SK-N-SH (cell line): ENCODE measurements at regions not wholly inside any gene's neighbourhood (a gene's known extent, or its start where the extent isn't known, plus 50 kb on each side); places are given as distances from the start of the nearest gene placed in this dataset.

Experiments
- CTCF ChIA-PET: fragments of 300-600, 350-600 bp; formaldehyde crosslinking; extraction: SDS; loops from one replicate; lab custom pipeline; 2021; lab: Yijun Ruan, JAX
- POLR2A ChIA-PET: fragments of 350-600 bp; sonication (Branson Sonifier 250); formaldehyde crosslinking; extraction: SDS; loops from one replicate; lab custom pipeline; 2020; ENCODE audit warnings: antibody characterized with exemption, inconsistent platforms; lab: Yijun Ruan, JAX
- DNase-seq: peaks from one replicate; pipeline ENCODE4 v3.0.0; 2012
- H2AFZ ChIP-seq: fragments of 200-600 bp; sonication (generic); 2 replicates; pipeline ENCODE4 v1.8.1; 2016; ENCODE audit warnings: antibody characterized with exemption, mild to moderate bottlenecking, low read depth
- H3F3A ChIP-seq: fragments of 200-600 bp; sonication (generic); replicated peaks from 2 replicates; pipeline ENCODE3; 2016; ENCODE audit warnings: antibody characterized with exemption, mild to moderate bottlenecking; ENCODE audit not compliant: insufficient read depth
- H3K27ac ChIP-seq, 2 experiments: fragments of 200-500 bp in 1 of 2; fragments of 200-600 bp in 1 of 2; sonication (Bioruptor generic) in 1 of 2; sonication (generic), shearing (Covaris generic) in 1 of 2; 2 replicates each; pipeline versions ENCODE4 v1.5.1 to v1.6.1; 2014 to 2016; ENCODE audit warnings: low read depth in 2 of 2, inconsistent platforms in 1 of 2, low read length in 1 of 2, mild to moderate bottlenecking in 1 of 2, mixed read lengths in 1 of 2
- H3K27me3 ChIP-seq: fragments of 200-600 bp; sonication (generic), shearing (Covaris generic); 2 replicates; pipeline ENCODE4 v1.6.1; 2016; ENCODE audit warnings: mixed run types; ENCODE audit not compliant: insufficient read depth
- H3K36me3 ChIP-seq, 2 experiments: fragments of 200-500 bp in 1 of 2; fragments of 200-600 bp in 1 of 2; sonication (Bioruptor generic) in 1 of 2; sonication (generic) in 1 of 2; replicated peaks in 1 of 2; 2 replicates each; pipeline versions ENCODE3 to v1.5.1; 2014 to 2016; ENCODE audit warnings: low read length in 1 of 2, mild to moderate bottlenecking in 1 of 2; ENCODE audit not compliant: insufficient read depth in 2 of 2, control insufficient read depth in 1 of 2
- H3K4me1 ChIP-seq, 2 experiments: fragments of 200-500 bp in 1 of 2; fragments of 200-600 bp in 1 of 2; sonication (Bioruptor generic) in 1 of 2; sonication (generic), shearing (Covaris generic) in 1 of 2; 2 replicates each; pipeline versions ENCODE4 v1.5.1 to v1.6.1; 2014 to 2016; ENCODE audit warnings: low read depth in 1 of 2, low read length in 1 of 2, mixed run types in 1 of 2; ENCODE audit not compliant: insufficient read depth in 2 of 2, control insufficient read depth in 1 of 2
- H3K4me2 ChIP-seq: fragments of 200-600 bp; sonication (generic), shearing (Covaris generic); 2 replicates; pipeline ENCODE4 v1.6.1; 2017; ENCODE audit warnings: mixed run types
- H3K4me3 ChIP-seq, 2 experiments: fragments of 200-500 bp in 1 of 2; fragments of 200-600 bp in 1 of 2; sonication (Bioruptor generic) in 1 of 2; sonication (generic), shearing (Covaris generic) in 1 of 2; 2 replicates each; pipeline versions ENCODE4 v1.5.1 to v1.8.1; 2014 to 2016; ENCODE audit warnings: low read depth in 2 of 2, inconsistent platforms in 1 of 2, low read length in 1 of 2, mild to moderate bottlenecking in 1 of 2, mixed read lengths in 1 of 2, moderate library complexity in 1 of 2
- H3K79me2 ChIP-seq: fragments of 200-600 bp; sonication (generic); 2 replicates; pipeline ENCODE4 v1.8.1; 2017; ENCODE audit warnings: mild to moderate bottlenecking; ENCODE audit not compliant: insufficient read depth
- H3K9ac ChIP-seq: fragments of 200-600 bp; sonication (generic); 2 replicates; pipeline ENCODE4 v1.6.1; 2017; ENCODE audit warnings: mixed run types
- H3K9me2 ChIP-seq: fragments of 200-600 bp; sonication (generic); 2 replicates; pipeline ENCODE4 v1.6.1; 2017; ENCODE audit warnings: mixed run types
- H3K9me3 ChIP-seq: fragments of 200-600 bp; sonication (generic); 2 replicates; pipeline ENCODE4 v1.6.1; 2017; ENCODE audit warnings: mixed run types, mild to moderate bottlenecking, moderate library complexity
- H4K20me1 ChIP-seq: fragments of 200-600 bp; sonication (generic); 2 replicates; pipeline ENCODE4 v1.6.1; 2017; ENCODE audit warnings: mild to moderate bottlenecking, mixed run types; ENCODE audit not compliant: insufficient read depth
- ELF1 ChIP-seq: IDR thresholded peaks from 2 replicates; pipeline ENCODE4 v1.4.0; 2012
- EP300 ChIP-seq, 2 experiments: IDR thresholded peaks; 2 replicates each; pipeline versions ENCODE4 v1.4.0 to v1.6.1; 2012; ENCODE audit warnings: borderline replicate concordance in 1 of 2, low read depth in 1 of 2, low read length in 1 of 2
- EZH2phosphoT487 ChIP-seq: fragments of 200-600 bp; sonication (generic); IDR thresholded peaks from 2 replicates; pipeline ENCODE4 v1.6.1; 2017; ENCODE audit warnings: low read depth, mixed run types, mild to moderate bottlenecking, antibody characterized with exemption, moderate library complexity, borderline replicate concordance
- FOSL2 ChIP-seq: IDR thresholded peaks from 2 replicates; pipeline ENCODE4 v1.4.0; 2012; ENCODE audit warnings: low read depth, mild to moderate bottlenecking, moderate library complexity, borderline replicate concordance
- FOXJ3 ChIP-seq: sonication (generic); formaldehyde crosslinking; IDR thresholded peaks from 2 replicates; pipeline ENCODE4 v1.5.1; 2020; ENCODE audit warnings: mild to moderate bottlenecking, missing genetic modification reagents
- GABPA ChIP-seq: IDR thresholded peaks from 2 replicates; pipeline ENCODE4 v1.4.0; 2012; ENCODE audit warnings: low read depth, mild to moderate bottlenecking
- JUND ChIP-seq: IDR thresholded peaks from 2 replicates; pipeline ENCODE4 v1.4.0; 2012
- MXI1 ChIP-seq: IDR thresholded peaks from 2 replicates; pipeline ENCODE4 v1.6.1; 2012; ENCODE audit warnings: mild to moderate bottlenecking, low read depth, low read length, improper control_type of control experiment
- NRF1 ChIP-seq: IDR thresholded peaks from 2 replicates; pipeline ENCODE4 v1.6.1; 2012; ENCODE audit warnings: low read depth, mild to moderate bottlenecking, low read length
- RAD21 ChIP-seq: IDR thresholded peaks from 2 replicates; pipeline ENCODE4 v1.6.1; 2012; ENCODE audit warnings: mild to moderate bottlenecking, low read length
- SMC3 ChIP-seq: IDR thresholded peaks from 2 replicates; pipeline ENCODE4 v1.6.1; 2012; ENCODE audit warnings: low read depth, low read length, improper control_type of control experiment
- TEAD4 ChIP-seq: IDR thresholded peaks from 2 replicates; pipeline ENCODE4 v1.4.0; 2012; ENCODE audit warnings: mild to moderate bottlenecking, borderline replicate concordance; ENCODE audit not compliant: insufficient read depth
- YY1 ChIP-seq: IDR thresholded peaks from 2 replicates; pipeline ENCODE4 v1.4.0; 2012; ENCODE audit warnings: low read depth, mild to moderate bottlenecking
- WGBS: methylation state at CpG from one replicate; pipeline ENCODE4 v1.1.6; 2017; ENCODE audit warnings: low lambda C conversion rate; 5-methylcytosine and 5-hydroxymethylcytosine counted together
- TF ChIP-seq, protein P1 (sequence below): fragments of 200-600 bp; sonication (generic); IDR thresholded peaks from 2 replicates; pipeline ENCODE4 v1.6.1; 2017; ENCODE audit warnings: antibody characterized with exemption, mild to moderate bottlenecking, moderate library complexity
- TF ChIP-seq, protein P2 (sequence below): IDR thresholded peaks from 2 replicates; pipeline ENCODE4 v1.4.0; 2012; ENCODE audit warnings: low read depth, borderline replicate concordance
- TF ChIP-seq, protein P3 (sequence below): IDR thresholded peaks from 2 replicates; pipeline ENCODE4; 2012
- TF ChIP-seq, protein P4 (sequence below): fragments of 150-350 bp; IDR thresholded peaks from 2 replicates; pipeline ENCODE4 v1.6.1; 2016; ENCODE audit warnings: mild to moderate bottlenecking, low read depth, low read length
- TF ChIP-seq, protein P5 (sequence below): IDR thresholded peaks from 2 replicates; pipeline ENCODE4 v1.4.0; 2012; ENCODE audit warnings: low read depth
- TF ChIP-seq, protein P6 (sequence below): IDR thresholded peaks from 2 replicates; pipeline ENCODE4 v1.4.0; 2012; ENCODE audit warnings: low read depth, borderline replicate concordance
- TF ChIP-seq, protein P7 (sequence below): IDR thresholded peaks from 2 replicates; pipeline ENCODE4 v1.6.1; 2012; ENCODE audit warnings: mild to moderate bottlenecking, low read depth, low read length, moderate library complexity

DNA sequence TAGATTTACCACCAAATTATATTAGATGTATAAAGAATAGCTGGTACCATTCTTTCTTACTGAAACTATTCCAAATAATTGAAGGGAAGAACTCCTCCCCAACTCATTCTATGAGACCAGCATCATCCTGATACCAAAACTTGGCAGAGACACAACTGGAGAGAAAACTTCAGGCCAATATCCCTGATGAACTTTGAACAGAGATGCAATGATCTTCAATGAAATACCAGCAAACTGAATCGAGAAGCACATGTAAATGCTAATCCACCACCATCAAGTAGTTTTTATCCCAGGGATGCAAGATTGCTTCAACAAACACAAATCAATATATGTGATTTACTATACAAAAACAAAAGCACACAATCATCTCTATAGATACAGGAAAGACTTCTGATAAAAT is 329.8 kb downstream of the RDH14 start:
- DNase-seq = no peak
- Histone ChIP-seq H3K4me1 (peaks cover 0 to 6% of the 10 kb centered on the region in 2 experiments; a peak in 1 of 4 replicates), H3K9ac (no peak overlapping the region), H4K20me1 (no peaks in the 10 kb centered on the region), H3F3A (no peaks in the 10 kb centered on the region), H3K27ac (no peak overlapping the region), H3K4me3 (no peak overlapping the region)
- 7% methylated on average over 1 of the region's 1 CpG for WGBS
- CTCF ChIA-PET = interaction anchor here (0.7 kb wide), 1 partner anchor 52 kb away, joined by 3 read pairs; no protein-coding TSS in a partner anchor
- TF ChIP-seq, protein P1, sequence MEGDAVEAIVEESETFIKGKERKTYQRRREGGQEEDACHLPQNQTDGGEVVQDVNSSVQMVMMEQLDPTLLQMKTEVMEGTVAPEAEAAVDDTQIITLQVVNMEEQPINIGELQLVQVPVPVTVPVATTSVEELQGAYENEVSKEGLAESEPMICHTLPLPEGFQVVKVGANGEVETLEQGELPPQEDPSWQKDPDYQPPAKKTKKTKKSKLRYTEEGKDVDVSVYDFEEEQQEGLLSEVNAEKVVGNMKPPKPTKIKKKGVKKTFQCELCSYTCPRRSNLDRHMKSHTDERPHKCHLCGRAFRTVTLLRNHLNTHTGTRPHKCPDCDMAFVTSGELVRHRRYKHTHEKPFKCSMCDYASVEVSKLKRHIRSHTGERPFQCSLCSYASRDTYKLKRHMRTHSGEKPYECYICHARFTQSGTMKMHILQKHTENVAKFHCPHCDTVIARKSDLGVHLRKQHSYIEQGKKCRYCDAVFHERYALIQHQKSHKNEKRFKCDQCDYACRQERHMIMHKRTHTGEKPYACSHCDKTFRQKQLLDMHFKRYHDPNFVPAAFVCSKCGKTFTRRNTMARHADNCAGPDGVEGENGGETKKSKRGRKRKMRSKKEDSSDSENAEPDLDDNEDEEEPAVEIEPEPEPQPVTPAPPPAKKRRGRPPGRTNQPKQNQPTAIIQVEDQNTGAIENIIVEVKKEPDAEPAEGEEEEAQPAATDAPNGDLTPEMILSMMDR = no peak
- no peak for TF ChIP-seq FOSL2
- TF ChIP-seq ELF1 = no peak
- TF ChIP-seq SMC3 = no peak
- TF ChIP-seq TEAD4 = no peak
- TF ChIP-seq, protein P2, sequence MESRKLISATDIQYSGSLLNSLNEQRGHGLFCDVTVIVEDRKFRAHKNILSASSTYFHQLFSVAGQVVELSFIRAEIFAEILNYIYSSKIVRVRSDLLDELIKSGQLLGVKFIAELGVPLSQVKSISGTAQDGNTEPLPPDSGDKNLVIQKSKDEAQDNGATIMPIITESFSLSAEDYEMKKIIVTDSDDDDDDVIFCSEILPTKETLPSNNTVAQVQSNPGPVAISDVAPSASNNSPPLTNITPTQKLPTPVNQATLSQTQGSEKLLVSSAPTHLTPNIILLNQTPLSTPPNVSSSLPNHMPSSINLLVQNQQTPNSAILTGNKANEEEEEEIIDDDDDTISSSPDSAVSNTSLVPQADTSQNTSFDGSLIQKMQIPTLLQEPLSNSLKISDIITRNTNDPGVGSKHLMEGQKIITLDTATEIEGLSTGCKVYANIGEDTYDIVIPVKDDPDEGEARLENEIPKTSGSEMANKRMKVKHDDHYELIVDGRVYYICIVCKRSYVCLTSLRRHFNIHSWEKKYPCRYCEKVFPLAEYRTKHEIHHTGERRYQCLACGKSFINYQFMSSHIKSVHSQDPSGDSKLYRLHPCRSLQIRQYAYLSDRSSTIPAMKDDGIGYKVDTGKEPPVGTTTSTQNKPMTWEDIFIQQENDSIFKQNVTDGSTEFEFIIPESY = no peak
- TF ChIP-seq YY1 = no peak
- TF ChIP-seq, protein P3, sequence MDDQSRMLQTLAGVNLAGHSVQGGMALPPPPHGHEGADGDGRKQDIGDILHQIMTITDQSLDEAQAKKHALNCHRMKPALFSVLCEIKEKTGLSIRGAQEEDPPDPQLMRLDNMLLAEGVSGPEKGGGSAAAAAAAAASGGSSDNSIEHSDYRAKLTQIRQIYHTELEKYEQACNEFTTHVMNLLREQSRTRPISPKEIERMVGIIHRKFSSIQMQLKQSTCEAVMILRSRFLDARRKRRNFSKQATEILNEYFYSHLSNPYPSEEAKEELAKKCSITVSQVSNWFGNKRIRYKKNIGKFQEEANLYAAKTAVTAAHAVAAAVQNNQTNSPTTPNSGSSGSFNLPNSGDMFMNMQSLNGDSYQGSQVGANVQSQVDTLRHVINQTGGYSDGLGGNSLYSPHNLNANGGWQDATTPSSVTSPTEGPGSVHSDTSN = no peak
- TF ChIP-seq, protein P4, sequence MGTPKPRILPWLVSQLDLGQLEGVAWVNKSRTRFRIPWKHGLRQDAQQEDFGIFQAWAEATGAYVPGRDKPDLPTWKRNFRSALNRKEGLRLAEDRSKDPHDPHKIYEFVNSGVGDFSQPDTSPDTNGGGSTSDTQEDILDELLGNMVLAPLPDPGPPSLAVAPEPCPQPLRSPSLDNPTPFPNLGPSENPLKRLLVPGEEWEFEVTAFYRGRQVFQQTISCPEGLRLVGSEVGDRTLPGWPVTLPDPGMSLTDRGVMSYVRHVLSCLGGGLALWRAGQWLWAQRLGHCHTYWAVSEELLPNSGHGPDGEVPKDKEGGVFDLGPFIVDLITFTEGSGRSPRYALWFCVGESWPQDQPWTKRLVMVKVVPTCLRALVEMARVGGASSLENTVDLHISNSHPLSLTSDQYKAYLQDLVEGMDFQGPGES = no peak
- TF ChIP-seq MXI1 = no peak
- no peak for TF ChIP-seq JUND
- TF ChIP-seq, protein P5, sequence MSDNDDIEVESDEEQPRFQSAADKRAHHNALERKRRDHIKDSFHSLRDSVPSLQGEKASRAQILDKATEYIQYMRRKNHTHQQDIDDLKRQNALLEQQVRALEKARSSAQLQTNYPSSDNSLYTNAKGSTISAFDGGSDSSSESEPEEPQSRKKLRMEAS = no peak
- no peak for TF ChIP-seq EP300 (IDR thresholded peaks at IDR 0.05; ENCODE audit: borderline replicate concordance in 1 of 2, low read depth in 1 of 2, low read length in 1 of 2)
- no peak for TF ChIP-seq RAD21
- TF ChIP-seq, protein P6, sequence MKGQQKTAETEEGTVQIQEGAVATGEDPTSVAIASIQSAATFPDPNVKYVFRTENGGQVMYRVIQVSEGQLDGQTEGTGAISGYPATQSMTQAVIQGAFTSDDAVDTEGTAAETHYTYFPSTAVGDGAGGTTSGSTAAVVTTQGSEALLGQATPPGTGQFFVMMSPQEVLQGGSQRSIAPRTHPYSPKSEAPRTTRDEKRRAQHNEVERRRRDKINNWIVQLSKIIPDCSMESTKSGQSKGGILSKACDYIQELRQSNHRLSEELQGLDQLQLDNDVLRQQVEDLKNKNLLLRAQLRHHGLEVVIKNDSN = no peak
- no peak for TF ChIP-seq NRF1
- TF ChIP-seq EZH2phosphoT487 = no peak
- no peak for TF ChIP-seq FOXJ3 (CRISPR knock-in tag)
- TF ChIP-seq, protein P7, sequence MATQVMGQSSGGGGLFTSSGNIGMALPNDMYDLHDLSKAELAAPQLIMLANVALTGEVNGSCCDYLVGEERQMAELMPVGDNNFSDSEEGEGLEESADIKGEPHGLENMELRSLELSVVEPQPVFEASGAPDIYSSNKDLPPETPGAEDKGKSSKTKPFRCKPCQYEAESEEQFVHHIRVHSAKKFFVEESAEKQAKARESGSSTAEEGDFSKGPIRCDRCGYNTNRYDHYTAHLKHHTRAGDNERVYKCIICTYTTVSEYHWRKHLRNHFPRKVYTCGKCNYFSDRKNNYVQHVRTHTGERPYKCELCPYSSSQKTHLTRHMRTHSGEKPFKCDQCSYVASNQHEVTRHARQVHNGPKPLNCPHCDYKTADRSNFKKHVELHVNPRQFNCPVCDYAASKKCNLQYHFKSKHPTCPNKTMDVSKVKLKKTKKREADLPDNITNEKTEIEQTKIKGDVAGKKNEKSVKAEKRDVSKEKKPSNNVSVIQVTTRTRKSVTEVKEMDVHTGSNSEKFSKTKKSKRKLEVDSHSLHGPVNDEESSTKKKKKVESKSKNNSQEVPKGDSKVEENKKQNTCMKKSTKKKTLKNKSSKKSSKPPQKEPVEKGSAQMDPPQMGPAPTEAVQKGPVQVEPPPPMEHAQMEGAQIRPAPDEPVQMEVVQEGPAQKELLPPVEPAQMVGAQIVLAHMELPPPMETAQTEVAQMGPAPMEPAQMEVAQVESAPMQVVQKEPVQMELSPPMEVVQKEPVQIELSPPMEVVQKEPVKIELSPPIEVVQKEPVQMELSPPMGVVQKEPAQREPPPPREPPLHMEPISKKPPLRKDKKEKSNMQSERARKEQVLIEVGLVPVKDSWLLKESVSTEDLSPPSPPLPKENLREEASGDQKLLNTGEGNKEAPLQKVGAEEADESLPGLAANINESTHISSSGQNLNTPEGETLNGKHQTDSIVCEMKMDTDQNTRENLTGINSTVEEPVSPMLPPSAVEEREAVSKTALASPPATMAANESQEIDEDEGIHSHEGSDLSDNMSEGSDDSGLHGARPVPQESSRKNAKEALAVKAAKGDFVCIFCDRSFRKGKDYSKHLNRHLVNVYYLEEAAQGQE = no peak
- no peak for TF ChIP-seq GABPA
- TF ChIP-seq, all 33 proteins: peak for 0
- H3K79me2 ChIP-seq = no peaks in the 10 kb centered on the region
- no peaks in the 10 kb centered on the region for H3K36me3 ChIP-seq
- no peak overlapping the region for H2AFZ ChIP-seq
- H3K9me3 ChIP-seq = no peaks in the 10 kb centered on the region
- H3K27me3 ChIP-seq = no peaks in the 10 kb centered on the region
- POLR2A ChIA-PET = no interaction called here
- no peaks in the 10 kb centered on the region for H3K9me2 ChIP-seq
- H3K4me2 ChIP-seq = no peak overlapping the region
